ENCODE measurements at regions not wholly inside any gene's neighbourhood (a gene's known extent, or its start where the extent isn't known, plus 50 kb on each side); places are given as distances from the start of the nearest gene placed in this dataset.
"Not testable (repeated sequence)": the region's sequence is repeated elsewhere in the genome, so short reads cannot be mapped to it uniquely, and the experiment has no call there.

DNA sequence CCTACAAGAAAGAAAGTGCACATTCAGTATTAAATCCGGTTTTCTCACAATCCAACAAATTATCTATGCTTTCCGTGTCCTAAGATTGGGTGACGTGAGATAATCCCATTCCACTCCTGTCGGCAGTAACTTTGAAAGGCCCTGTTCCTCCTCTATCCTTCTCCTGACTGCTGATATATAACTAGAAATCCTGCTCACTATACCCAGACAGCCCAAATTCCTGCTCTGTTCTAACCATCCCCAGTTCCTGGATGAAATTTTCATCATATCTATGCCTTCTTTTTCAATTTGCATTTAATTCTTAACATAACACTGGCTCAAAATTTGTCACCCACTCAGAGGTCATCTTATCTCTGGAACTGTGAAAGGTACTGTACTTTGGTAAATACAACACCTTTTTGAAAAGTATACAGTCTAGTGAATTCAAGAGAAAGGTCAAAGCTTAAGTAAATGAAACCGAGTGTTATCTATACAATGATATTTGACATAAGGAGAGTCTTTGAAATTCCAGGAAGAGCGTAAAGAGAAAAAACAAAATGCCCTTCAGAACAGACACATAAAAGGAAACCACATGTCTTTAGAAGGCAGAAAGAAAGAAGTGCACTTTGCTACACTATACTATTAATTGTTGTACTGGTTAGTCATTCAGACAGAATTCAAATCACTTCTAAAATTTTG is 200.5 kb upstream of the NEGR1 start:
- DNase-seq, result peak; percentile 85

DNA sequence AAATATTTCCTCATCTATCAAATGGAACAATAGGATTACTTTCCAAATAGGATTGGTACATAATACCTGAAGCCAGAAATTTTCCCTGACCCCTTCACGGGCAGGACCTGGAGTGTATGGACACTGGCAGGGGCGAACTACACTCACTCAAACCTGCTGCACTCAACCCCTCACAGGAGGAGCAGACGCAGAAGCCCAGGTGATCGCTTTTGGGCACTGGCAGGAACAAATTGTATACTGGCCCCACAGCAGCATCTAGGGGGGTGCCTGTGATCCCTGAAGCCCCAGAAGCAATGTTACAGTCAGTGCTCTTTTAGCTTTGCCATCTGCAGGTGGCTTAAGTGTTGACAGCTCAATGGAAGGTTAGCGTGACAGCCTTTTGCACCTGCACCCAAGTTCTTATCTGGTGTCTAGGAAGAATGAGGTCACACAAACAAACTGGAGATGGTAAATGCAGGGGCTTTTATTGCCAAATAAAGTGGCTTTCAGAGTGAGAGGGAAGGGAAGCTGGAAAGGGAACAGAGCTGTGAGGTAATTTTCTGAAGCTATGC is 199.2 kb upstream of the NEGR1 start:
- DNase-seq, result peak; percentile 97

DNA sequence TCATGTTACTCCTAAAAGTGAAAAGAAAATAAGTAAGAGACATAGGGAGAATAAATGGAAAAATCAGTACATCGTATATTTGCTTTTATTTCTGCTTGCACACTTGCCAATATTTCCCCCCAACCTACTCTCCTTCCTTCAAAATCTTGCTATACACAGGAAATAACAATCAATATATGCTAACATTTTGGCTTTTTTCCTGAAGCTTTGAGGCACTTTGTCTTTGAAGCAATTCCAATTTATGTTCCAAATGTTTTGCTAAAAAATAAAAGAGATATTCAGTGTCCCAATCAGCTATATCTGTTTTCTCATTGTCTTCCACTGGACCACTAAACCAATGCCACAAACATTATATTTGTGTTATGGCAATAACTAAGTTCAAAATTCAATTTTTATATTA is 184.0 kb upstream of the NEGR1 start:
- no peak for DNase-seq

DNA sequence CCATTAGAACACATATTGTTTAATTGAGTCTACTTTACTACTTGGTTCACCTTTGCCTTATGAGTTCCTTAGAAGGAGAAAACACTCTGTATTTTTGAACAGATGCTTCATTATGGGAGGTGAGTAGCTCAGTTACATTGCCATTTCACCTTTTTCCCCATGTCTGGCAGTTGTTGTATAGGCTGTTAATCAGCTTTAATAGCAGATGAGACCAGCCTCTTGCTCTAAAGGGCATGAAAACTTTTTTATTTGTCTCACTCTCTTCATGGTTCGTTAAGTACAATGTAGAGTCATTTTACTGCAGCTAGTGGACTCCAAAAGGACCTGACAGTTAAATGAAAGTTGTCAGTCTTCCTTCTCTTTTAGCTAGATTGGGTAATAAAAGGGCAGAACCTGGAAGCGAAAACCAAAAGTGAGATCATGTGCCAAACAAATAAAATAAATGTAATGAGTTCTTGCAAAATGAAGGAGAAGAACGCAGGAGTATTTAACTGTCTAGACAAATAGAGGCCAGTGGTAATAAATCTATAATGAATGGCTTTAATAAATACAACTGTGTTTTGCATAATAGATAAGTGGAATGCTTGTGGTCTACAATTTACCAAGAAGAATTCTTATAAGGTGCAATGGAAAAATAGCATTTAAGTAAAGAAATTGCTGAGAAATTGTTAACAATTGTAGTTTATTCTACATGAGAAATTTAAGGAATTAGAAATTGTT is 180.0 kb upstream of the NEGR1 start:
- no peak for DNase-seq

DNA sequence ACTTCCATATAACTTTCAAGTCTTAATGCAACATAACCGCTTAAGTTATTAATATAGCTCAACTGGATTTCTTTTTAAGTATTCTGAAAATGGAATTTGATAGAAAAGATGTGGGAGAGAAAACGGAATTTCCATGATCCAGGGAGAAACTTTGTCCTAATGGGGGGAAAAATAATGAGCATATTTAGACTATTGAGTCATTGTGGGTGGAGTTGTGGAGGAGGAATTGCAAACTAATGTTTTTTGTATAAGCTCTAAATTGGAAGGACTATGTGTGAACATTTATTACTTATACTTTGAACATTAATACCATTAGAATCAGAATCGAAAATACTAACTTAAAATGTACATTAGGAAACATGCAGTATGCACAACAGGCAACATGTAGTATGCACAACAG is 159.9 kb upstream of the NEGR1 start:
- no peak for DNase-seq

DNA sequence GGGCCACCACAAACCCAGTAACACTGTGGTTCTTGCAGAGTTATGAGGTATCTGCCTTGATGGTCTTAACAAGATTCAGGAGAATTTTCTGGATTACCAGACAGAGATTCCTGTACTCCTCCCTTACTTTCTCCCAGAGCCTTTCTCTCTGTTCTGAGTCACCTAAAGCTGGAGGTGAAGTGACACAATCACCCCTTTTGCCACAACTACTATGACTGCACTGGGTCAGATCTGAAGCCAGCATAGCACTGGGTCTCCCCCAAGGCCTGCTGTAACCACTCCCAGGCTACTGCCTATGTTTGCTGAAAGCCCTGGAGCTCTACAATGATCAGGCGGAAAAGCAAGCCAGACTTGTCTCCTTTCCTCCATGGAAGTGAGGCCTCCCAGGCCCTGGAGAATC is 156.7 kb upstream of the NEGR1 start:
- DNase-seq, result no peak

DNA sequence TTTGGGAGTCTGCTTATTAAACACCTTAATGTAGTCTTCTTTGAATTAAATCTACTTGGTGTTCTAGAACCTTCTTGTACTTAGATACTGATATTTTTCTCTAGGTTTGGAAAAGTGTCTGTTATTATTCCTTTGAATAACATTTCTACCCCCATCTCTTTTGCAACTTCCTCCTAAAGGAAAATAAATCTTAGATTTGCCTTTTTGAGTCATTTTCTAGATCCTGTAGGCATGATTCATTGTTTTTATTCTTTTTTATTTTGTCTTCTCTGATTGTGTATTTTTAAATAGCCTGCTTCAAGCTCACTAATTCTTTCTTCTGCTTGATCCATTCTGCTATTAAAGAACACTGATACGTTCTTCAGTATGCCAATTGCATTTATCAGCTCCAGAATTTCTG is 155.9 kb upstream of the NEGR1 start:
- no peak for DNase-seq

DNA sequence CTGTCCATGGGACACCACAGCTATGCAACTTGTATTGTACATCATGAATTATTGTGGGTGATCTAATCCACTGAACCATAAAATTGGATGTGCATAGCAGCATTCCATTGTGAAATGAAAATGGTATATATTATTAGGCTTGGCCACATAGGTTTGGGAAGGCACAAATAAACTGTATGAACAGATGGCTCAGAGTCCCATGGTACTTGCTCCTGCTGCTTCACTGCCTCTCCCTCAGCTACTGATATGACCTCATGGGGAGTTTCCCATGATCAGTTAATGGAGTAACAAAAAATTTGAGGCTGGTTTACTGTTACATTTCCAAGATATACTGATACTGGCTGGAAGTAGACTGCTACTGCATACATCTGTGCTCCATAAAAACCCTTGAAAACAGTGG is 152.7 kb upstream of the NEGR1 start:
- DNase-seq, result peak; percentile 13

DNA sequence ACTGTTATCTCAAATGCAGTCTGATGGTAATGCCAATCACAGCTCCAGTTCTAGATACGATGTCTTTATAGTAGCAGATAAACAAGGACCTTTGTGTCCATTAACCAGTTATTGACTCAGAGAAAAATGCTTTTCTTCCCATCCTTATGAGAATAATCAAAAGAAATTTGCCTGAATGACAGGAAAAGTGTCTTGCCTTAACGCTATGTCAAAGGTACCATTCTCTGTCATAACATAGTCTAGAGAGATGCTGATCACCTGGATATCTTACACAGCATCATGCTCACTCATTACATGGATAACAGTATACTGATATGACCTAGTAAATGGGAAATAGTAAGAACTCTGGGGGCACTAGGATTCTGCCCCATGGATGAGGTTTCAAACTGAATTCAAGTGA is 151.7 kb upstream of the NEGR1 start:
- DNase-seq, result no peak

DNA sequence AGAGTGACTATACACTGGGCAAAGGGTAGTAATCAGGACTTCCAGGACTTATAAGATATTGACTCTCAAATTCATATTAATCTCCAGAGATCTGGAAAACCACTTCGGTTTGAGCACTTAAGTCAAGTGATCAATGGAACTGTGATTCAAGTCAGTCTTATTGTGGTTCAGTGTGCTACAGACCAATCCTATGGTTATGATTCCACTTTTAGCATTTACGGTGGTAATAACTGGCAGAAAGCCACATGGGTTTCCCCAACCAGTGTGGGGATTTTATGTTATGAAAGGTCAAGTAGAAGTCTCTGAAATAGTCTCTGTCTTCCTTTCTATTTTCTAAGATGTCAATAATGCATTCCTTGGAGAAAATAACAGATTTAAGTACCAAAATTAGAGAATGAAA is 151.3 kb upstream of the NEGR1 start:
- no peak for DNase-seq

DNA sequence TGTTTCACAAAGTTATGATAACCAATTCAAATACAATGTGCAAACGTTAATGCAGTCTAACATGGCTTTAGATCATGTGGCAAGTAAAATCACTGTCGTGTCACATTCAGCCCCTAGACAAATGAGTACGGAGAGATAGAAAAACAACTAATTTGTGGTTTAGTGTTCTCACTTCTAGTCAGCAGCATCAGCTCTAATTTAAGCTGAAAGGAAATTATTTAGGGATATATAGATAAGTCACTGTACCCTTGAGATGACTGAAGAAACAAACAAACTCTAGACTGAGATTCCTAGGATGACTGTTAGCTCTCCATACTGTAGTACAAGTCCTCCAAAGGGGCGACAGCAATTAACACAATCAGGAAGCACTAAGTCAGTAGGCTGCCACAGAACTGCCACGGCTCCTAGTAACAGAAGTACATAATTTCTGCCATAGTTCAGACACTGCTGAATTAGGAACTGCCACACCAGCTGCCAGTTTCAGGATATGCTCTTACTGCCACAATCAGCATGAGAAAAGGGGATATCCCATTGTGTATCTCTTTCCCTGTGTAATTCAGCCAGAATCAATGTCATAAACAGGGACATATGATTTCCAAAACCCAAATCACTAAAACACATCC is 150.4 kb upstream of the NEGR1 start:
- no peak for DNase-seq

DNA sequence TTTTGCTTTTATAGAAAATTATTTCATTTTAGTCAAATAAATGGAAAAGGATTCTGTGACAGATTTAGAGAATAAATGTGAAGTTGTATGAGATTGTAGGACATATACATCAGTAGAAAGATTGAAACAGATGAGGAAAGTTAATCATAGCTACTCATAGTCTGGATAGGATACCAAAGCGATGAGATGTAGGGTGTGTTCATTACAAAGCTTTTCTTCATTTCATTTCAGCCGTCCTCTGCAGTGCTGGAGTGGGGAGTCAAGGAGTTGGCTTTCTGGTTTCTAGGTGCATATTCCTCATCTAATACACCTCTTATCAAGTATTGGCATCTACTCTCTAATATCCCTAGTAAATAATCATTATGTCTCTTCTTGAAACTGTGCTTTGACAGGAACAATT is 149.5 kb upstream of the NEGR1 start:
- DNase-seq, result no peak

DNA sequence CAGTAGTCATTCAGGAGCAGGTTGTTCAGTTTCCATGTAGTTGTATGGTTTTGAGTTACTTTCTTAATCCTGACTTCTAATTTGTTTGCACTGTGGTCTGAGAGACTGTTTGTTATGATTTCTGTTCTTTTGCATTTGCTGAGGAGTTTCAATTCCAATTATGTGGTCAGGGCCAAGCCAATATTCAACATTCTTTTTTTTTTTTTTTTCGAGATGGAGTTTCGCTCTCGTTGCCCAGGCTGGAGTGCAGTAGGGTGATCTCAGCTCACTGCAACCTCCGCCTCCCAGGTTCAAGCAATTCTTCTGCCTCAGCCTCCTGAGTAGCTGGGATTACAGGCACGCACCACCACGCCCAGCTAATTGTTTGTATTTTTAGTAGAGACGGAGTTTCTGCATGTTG is 145.9 kb upstream of the NEGR1 start:
- not testable (repeated sequence) for DNase-seq

DNA sequence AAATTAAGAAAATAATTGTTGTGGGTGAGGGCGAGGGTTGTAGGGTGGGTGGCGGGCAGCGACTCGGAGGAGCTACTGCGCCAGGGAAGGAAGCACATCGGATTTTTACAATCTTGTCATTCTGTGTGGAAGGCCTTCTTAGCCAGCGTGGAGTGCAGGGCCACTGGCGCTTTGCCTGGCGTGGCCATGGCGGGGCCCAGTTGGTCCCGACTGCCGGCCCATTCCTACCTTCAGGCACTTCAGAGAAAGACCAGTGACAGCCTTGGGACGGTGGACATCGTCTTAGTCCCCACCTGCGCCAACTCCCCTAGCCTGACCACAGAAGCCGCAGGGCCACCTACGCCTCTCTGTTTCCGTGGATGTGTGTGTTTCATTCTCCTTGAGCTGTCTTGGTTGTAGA is 136.9 kb upstream of the NEGR1 start:
- DNase-seq, result no peak

DNA sequence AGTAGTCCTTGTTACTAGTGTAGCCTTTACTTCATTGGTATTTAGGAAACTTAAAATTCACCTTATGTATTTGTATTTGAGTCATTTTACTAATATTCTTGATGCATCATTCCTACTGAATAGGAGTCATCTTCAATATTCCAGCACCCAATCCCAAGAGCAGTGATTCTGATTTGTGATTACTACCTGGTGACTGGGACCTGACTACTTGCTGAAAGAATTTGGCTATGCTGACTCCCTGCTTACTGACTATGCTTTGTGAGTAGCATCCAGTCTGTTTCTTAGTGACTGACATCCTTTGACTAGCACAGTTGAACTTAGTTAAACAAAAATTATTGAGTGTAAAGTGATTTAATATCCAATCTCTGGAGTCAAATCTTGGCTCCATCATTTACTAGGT is 129.9 kb upstream of the NEGR1 start:
- no peak for DNase-seq

DNA sequence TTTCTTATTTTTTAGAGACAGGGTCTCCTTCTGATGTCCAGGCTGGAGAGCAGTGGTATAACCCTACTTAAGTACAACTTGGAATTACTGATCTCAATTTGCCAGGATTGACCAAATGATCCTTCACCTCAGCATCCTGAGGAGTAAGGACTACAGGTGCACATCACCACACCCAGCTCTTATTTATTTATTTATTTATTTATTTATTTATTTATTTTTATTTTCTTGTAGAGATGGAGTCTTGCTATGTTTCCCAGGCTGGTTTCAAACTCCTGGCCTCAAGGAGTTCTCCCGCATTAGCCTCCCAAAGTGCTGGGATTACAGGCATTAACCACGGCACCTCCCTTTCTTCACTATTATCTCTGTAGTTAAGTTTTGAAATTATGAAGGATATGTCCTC is 117.5 kb upstream of the NEGR1 start:
- DNase-seq, result no peak

DNA sequence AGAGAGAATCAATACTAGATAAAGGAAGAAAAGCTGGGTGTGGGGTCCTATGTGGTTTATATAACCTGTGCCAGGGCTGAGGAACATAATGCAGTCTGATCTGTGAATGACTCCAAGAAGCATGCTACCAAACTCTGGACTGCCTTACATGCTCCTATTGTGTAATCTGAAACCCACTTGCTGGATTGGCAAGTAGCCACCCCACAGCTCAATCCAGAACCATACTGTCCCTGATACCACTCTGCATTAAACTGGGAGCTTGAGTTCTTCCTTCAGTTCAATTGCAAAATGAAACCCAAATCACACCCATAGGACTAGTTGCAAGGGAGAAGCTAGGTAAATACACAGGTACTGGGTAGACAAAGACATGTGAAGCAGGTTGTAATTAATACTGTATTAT is 115.4 kb upstream of the NEGR1 start:
- peak; percentile 68 for DNase-seq

DNA sequence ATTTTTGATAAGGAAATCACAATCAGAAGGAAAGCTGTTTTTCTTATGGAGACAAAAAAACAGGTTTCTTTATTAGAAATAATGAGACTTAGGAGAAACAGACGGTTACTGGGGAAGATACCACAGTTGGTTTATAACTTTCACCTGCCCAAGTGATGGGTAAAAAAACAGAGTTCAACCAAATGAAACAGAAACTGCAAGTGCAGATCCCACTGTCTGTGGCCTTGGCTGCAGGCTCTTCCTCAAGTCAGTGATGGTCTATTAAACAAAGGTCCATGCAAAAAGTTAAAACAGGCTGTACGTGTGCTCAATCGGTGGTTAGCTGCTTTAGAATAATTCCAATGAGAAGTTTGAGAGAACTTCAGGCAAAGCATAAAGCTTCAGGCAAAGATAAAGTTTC is 112.1 kb upstream of the NEGR1 start:
- peak; percentile 7 for DNase-seq

DNA sequence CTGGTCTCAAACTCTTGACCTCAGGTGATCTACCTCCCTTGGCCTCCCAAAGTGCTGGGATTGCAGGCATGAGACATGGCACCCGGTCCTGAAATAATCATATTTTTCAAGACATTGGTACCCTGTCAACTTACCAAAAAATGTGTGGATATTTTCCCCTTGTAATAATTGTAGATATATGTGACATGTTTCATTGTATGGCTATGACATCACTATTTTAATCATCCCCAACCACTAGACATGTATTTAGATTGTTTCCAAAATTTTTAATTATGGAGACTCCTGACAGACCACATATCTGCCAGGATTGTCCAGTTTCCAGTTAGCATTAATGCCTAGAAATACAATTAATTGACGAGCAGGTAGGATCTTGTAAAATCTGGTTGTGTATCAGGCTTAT is 96.7 kb upstream of the NEGR1 start:
- DNase-seq, result no peak

DNA sequence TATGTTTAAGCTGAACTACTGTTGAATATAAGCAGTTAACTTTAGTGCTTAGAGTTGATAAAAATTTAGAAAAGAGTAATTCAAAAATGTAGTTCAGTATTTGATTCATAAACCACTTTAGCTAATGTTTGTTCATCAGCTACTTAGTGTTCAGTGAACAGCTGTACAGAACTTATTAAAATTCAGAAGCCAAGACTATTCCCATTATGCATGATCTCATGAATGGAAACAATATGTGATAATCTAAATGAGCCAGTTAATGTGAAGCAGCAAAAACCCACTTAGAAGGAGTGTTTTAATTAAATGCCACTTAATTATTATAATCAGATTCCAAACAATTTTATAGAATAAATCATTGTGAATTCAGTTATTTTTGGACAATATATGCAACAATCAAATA is 92.9 kb upstream of the NEGR1 start:
- no peak for DNase-seq

DNA sequence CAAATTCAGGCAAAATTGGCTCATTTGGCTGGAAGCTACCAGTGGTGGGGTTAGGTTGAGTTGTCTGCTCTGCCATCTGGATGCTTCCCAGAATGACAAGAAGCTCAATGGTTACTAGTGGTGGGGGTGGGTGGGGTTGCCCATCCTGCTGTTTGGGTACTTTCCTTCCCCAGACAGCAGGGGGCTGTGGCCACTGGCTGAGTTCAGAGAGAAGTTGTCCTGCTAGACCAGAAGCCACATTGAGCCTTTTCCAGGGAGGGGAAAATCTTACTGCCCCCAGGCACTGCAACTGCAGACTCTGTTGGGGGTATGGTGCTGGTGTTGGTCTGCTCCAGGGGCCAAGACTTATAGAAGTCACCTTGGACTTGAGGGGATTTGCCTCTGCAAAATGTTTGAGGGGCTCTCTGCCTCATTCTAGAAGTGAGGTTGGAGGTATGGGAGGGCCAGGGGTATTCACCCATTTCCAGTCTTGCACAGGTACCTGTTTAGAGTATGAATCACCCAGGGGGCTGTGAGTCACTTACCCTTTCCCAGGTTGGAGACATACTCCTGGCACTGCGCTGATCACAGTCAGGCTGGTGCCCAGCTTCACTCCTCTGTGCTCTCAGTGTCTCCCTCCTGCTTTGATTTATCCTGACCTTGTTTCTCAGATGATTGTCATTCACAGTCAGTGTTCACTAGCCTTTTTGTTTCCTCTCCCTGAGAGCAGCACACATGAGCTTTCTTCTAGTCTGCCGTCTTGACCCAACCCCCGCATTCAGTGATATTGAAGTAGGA is 89.1 kb upstream of the NEGR1 start:
- peak; percentile 26 for DNase-seq

DNA sequence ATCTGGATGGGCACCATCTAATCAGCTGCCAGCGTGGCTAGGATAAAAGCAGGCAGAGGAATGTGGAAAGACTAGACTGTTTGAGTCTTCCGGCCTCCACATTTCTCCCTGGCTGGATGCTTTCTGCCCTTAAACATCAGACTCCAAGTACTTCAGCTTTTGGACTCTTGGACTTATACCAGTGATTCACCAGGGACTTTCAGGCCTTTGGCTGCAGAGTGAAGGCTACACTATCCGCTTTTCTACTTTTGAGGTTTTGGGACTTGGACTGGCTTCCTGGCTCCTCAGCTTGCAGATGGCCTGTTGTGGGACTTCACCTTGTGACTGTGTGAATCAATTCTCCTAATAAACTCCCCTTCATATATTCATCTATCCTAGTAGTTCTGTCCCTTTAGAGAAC is 88.5 kb upstream of the NEGR1 start:
- not testable (repeated sequence) for DNase-seq

DNA sequence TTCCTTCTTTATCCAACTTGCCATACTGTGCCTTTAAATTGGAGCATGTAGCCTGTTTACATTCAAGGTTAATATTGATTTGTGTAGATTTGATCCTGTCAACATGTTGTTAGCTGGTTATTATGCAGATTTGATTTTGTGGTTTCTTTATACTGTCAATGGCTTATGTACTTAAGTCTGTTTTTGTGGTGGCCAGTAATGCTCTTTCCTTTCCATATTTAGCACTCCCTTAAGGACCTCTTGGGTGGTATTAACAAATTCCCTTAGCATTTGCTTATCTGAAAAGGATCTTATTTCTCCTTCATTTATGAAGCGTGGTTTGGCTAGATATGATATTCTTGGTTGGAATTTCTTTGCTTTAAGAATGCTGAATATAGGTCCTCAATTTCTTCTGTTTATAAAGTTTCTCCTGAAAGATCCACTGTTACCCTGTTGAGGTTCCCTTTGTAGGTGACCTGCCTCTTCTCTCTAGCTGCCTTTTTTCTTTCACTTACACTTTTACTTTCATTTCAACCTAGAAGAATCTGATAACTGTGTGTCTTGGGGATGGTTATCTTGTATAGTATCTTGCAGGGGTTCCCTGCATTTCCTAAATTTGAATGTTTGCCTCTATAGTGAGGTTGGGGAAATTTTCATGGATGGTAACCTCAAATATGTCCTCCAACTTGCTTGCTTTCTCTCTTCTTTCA is 86.9 kb upstream of the NEGR1 start:
- DNase-seq, result no peak

Data from DMS53 (cell line).